ENCODE measurements at regions not wholly inside any gene's neighbourhood (a gene's known extent, or its start where the extent isn't known, plus 50 kb on each side); places are given as distances from the start of the nearest gene placed in this dataset.

DNA sequence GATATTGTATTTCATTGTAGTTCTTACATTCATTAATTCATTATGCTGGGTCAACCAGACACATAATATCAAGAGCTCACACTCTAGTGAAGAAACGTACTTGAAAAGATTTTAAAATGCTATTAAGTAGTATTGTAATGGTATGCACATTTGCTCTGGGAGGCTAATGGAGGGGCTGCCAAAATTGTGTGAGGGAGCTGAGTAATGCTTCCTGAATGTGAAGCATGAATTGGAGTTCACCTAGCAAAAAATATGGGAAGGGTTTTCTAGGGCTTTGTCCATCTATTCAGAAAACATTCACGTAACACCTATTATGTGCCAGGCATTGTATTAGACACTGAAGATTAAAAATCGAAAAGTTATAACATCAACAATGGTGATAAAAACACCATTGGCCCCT lies 403.8 kb upstream of the PDE3A start:
- no peak for DNase-seq

DNA sequence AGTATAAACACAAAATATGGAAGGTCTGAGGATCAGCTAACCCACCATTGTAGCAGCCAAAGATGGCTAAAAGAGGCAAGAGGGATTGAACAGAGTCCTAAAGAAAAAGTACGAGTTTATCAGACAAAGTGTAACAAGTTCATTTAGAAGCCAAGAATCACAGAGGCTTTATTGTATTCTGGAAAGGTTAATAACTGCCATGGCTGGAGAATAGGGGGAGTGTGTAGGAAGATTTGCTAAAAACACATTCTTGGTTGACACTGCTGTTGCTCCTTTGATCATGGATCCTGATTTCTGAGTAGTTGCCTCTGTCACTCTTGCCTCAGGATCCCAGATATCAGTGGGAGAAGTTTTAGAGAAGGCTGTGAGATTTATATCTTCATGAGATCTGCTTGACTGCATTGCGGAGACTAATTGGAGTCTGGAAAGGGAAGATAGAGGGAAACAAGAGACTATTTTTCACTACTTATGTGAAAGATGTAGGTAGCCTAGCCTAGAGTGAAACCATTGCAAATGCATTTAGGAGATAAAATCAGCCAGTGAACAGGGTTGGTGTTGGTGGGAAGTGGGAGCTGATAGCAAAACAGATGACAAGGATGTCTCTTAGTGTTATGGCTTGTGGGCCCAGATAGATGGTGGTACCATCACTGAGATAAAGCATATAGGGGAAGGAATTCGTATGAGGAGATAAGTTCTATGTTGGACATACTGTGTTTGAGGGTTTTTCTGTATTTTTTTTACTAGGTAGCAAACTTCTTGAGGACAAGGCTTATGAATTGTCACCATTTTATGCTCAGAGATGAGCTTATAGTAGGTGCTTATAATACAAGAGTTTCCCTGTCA lies 402.9 kb upstream of the PDE3A start:
- no peak for DNase-seq

DNA sequence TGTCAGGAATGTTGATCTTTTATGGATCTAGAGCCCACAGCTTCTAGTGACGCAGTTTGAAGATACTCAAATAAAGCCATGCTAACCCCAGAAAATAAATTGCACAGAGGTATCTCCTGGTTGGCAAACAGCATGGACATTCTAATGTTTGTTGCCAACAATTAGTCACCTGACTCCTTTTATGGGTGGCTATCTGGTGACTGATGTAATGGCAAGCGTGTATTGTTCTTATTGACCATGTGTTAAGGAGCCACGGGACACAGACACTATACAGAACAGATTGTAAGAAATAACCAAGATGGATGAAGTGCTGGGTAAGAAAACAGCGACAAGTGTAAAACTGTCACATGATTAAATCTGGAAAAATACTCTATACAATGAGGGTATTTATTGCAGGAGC lies 401.3 kb upstream of the PDE3A start:
- no peak for DNase-seq

DNA sequence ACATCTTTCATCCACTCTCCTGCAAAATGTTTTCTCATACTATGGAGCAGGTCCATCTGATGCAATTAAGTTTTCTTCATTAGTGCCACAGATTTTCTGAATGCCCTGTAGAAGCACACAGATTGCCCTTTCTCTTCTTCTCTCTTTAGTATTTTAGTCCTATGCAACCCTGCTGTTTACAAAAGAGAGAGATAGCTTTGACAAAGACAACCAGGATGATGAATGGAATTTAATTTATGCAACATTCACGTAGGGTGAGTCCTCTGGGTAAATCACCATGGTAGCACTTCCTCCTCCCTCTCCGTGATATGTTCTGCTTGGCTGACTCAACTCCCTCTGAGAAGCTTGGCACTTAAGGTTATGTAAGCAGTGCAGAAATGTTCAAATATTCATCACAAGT lies 400.9 kb upstream of the PDE3A start:
- DNase-seq, result no peak

DNA sequence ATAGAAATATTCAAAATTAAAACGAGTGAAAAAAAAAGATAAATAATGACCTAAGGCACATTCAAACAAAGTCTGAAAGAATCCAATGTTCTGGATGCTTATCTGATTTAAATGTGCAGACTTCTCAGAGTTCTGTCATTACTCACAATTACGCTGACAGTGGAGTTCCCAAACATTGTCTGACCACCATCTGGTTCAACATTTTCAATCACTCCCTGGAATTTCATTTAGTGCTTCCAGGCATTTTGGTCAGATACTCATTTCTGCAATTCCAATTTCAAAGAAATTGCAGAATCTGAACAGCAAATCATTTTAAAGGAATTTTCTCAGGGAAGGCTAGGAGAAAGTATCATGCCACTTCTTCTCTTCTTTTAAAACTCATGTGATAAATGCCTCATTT lies 398.2 kb upstream of the PDE3A start:
- no peak for DNase-seq

DNA sequence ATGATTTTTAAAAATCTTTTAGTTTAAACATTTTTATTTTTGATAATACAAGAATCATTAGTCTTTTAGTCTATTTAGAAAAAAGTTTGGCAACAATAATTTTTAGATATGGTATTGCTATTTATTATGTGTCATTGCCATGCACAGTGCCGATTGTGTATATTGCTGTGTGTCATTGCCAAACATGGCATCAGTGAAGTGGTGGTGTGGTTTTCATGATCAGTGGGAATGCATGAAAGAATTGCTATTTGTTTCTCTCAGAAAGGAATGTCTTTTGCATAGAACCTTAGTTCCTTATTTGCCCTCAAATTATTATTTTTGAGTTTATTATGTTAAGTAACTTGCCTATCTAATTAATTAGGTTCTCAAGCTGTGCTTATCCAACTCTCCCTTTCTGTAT lies 397.5 kb upstream of the PDE3A start:
- no peak for DNase-seq

DNA sequence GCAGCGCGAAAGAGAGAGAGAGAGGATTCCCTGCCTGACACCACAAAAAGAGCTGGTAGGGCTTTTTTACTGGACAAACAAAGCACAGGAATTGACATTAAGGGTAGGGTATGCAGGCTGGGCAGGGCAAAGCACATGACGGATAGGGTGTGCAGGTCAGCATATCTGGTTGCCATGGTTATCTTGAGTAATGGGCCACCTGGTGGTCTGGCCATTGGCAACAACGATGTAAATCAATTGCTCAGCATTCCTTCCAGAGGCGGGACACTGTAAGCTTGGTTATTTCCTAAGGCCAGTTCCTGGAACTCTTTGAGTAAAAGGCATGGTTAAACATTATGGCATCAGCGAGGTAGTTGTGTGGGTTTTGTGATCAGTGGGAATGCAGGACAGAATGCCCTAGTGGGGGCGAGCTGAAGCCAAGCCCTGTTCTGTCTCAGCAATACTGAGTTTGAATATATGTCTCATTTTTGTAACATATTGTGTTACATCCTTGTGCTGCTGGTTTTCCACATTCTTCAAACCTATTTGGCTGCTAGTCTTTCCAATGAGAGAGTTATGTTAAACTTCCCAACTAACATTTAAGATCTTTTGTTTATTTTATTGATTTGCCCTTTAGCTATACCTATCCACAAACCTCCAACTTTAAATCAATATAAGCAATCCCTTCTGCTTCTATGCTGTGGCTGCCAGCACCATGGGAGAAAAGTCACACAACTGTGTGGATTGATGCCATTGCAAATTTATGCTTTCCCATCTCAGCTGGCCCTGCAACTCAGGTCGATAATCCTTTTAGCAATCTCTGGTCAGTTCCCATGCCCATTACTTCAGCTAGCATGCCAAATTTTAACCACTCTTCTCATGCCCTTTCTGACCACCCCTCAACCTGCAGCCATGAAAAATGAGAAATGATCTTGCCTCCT lies 396.7 kb upstream of the PDE3A start:
- no peak for DNase-seq

DNA sequence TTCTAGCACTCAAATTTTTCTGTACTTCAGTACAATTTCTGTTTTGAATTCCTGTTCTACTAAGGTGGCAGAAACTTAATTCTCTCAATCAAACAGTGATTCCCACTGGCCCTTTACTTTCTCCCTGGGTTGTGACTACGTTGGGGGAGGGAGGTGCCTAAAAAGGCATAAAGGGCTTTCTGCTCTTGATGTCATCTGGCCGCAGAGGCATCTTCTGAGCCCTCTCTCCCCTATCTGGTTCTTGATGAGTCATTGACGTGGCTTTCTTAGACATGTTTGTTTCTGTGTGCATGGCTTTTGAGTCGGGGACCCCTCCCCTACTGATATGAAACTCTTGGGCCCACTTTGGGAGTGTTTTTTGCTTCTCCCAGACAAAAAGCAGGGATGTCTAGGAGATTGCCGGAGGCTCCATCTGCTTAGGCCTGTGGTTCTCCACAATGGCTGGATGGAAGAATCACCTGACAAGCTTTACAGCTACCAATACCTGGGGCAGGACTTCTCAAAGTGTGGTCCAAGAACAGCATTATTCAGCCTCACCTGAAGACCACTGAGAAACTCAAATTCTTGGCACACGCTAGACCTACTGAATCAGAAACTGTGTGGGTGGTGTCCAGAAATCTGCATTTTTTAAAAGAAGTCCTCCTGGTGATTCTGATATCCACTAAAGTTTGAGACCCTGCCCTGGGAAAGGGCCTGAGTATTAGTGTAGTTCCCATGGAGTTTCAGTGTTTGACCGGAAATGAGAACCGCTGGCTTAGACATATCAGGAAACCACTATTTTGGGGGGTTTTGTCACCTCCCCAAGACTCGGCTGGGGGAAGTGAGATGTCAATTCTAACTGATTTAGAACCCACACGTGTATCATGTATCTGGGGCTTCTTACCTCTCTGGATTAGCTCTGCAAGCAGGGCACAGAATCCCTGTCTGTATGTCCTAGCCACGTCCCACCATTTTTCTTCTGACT lies 395.7 kb upstream of the PDE3A start:
- no peak for DNase-seq

DNA sequence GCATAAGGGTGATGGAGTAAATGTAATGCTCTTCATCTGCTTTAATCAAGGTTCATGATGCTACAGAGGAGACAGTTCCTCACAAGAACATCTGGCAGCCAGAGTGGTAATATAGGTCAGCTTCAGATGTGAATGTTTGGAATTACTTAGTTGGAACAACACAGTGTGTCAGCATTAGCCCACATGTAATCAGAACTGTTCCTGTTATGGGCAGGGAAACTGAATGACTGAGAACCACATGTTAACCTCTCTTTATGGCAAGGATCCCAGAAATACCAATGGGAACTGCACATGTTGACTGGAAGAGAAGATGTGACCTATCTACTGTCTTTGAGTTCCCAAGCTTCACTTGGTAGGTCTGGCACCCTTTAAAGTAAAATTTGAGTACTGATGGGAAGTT lies 390.1 kb upstream of the PDE3A start:
- no peak for DNase-seq

DNA sequence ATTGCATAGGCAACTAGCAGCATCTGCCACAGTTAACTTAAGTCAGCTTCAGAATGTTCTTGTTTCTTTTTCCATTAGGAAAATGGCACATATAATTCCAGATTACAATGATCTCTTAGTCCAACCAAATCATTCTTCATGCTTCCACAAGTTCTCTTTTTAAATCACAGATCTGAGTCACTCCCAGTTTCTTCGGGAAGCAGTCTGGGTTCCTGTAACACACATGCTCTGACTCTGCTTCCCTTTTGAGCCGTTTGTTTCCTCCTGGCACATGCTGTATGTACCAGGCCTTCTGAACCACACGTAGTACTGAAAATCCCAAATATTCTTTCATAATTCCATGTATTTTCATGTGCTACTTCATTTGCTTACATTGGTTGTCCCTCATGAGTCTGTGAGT lies 388.8 kb upstream of the PDE3A start:
- no peak for DNase-seq

DNA sequence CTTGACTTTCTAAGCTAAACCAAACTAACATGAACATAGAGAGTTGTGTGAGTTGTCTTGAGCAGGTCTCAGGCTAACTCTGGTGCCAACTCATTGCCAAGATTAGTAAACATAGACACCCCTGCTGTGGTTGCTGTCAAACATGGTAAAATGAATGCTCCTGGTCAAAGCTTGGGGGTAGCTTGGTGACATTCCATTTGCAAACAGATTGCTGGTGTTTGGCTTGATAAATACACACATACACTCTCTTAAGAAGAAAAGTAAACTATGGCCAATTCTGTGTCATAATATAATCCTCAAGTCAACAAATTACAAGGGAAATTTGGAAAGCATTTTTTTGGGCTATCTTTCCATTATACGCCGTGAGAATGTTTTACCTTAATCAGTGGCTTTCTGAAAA lies 386.4 kb upstream of the PDE3A start:
- no peak for DNase-seq

DNA sequence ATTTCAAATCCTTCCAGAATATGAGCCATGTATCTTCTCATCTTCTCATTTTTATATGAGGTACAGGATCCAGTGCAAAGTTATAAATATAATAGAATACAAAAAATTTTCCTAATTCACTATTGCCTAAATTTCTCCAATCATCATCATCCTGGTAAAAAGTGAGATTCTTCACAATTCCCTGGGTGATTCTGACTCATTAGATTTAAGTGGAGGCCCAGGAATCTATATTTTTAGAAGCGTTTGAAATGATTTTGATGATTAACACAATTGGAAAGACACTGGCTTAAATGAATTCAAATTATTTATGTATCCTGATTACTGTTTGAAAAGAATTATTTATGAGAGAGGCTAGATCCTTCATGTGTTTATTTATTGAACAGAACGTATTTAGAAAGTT lies 380.3 kb upstream of the PDE3A start:
- no peak for DNase-seq

DNA sequence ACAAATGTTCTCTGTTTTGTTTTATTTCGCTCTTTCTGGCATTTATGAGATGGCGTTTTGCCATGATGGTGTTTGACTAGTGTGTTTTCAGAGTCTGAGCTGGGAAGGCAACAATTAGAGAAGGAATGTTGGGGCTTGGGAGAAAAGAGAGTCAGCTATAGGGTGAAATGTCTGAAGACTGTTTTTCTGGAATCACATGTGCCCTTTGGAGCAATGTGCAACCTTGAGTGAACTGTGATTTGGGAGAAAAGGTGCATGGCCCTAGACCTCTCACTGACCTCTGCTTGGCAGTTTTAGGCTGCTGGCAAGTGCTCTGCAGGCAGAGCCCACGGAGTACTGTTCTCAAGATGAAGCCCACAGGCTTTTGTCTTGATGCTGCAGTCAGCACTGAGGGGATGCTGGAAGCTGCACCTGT lies 379.9 kb upstream of the PDE3A start:
- no peak for DNase-seq

DNA sequence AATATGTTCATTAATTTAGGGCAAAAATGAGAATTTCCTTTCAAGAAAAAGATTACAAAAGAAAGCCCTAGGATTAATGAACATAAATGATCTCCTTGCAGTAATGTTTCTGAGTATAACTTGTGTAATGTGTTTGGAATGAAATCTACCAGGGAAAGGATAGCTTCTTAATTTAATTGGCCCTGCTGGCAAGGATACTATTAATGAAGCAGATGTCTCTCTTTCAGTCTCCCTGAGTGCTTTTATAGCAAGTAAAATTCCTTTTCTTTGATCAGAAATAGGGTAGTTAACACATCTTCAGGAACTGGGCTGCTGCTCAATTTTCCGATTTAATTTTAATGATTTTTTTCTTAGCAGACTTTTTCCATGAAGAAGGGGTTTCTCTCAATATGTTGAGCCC lies 379.4 kb upstream of the PDE3A start:
- no peak for DNase-seq

DNA sequence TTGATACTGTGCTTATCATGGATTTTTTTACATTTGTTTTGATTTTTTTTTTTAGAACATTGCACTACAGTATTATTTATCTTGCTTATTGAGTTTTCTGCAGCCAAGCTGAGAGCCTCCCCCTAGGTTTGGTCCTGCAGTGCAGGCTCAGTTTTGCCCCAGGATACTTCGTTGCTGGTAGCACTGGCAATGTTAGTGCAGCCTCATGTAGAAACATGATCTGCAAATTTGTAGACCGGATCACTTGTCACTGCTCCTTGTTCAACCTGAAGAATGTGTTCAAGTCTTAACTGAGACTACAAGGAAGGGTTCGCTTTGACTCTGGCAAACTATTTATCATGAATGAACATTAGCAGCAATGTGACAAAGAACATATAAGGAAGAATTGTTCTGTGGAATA lies 377.2 kb upstream of the PDE3A start:
- no peak for DNase-seq

DNA sequence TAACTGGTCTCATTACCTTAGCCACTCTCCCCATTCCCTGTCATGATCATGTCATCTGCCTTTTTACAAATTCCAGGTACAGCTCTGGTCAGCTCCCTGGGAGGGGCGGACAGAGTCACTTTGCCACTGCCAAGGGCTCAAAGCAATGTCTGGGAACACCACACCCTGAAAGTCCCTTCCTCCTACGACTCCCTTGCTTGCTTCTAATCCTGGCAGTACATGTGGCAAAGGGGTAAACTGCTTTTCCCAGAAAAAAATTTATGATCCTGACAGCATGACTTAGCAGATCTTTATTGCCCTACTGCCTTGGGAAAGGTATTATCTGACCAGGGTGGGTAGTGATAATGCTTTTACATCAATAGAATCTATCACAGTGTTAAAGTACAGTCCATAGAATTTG lies 376.0 kb upstream of the PDE3A start:
- DNase-seq, result no peak

DNA sequence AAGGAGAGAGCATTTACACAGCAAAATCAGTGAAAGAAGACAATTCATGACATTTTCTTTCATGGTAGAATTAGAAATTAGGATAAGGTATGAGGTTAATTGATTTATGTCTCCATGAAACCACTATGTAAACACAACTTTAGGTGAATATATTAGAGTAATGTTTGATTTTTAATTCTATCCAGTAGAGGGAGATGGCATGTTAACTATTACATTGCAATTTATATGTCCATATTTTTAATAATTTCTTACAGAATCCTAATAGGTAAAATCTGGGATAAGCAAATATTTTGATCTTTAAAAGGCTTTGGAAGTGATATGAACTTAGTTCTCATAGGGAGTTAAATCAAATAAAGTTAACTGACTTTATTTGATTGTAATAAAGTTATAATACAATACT lies 373.4 kb upstream of the PDE3A start:
- no peak for DNase-seq

DNA sequence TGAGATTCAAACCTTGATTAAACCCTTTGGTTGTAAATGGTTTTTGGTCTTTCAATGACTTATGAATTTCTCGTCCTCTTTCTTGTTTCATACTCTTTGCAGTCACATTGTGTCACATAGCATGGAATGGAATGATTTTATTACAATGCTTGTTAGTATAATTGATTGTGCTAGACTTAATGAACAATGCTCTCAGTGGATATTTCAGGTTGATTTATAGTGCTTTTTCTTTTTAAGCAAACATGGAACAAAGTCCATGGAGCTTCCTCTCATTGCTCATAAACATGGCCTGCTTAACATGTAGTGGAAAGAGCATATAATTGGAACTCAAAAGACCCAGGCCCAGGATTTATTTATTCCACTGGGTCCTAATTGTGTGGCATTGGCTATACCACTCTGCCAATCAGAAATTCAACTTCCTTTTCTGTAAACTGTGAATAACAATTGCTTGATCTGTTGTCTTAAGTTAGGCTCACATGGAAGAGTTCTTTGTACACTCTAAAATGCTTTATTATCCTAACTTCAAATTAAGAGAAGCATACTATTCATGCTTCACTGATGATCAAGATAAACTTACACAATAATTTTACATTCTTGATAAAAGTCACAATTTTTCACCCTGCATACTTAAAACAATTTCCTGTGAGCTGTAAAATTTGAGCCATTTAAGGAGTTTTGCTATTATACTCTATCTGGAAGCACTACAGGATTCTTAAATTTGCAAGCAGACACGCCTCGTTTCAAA lies 370.5 kb upstream of the PDE3A start:
- DNase-seq, result no peak

DNA sequence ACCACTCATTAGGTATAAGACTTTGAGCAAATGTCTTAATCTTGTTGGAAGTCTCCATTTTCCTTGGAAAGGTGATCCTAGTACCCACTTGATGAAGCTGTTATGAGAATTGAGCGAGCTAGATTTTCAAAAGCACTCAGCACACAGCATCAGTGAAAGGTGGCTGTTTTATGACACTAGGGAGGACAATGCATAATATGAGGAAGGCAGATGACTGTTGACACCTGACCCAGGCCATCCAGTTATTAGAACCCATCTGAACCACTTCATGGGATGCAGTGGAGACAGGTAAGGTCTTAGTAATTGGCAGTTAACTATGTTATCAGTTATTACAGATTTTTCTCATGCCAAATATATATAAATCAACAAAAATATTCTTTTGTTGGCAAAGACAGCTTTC lies 369.9 kb upstream of the PDE3A start:
- DNase-seq, result no peak

DNA sequence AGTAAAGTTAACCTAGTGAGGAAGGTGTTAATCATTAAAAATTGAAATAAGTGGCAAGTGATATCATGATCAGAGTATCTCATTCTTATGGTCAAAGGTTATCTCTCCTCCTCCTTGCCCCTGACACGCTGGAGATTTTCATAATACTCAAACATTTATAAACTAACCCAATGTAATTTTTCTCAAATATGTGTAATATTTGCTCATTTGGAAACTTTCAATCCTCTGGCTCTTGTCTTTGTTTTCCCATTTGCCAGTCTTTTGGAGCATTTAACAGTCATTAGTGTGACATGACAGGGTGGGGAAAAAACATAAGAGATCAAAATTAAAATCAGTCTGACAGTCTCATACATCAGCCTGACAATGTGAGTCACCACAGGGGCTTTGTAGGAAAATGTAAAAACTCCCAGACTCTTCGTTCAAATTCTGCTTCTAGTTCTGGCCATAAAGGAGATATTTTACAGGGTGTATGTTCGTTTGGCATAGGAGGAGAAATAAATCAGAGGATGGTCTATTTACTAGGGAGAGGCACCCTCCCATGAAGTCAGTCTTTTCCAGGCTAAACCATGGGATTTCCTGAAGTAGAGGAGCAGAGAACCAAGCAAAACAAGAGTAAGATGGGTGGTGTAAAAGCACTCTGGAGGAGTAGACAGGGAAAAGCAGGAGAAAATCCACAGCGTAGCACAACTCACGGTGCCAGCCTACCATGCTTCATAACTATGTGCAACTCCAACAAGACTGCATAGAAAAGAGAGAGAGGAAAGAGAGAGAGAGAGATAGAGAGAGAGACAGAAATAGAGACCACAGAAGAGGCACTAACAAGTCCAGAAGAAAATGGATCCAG lies 369.2 kb upstream of the PDE3A start:
- no peak for DNase-seq

DNA sequence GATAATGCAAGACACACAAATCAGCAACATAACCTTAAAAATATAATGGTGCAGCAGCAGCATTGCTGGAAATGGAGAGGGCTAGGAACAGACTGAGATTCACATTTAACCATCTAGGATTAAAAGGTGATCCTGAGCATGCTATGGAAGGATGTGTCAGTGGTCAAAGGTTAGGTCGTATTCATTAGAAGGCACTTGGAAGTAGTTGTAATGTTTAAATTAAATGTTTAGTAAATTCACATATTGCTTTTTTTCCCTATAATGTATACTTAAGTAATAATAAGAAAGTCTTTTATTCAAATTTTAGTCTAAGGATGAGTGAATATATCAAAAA lies 368.6 kb upstream of the PDE3A start:
- no peak for DNase-seq
